ENCODE measurements at regions not wholly inside any gene's neighbourhood (a gene's known extent, or its start where the extent isn't known, plus 50 kb on each side); places are given as distances from the start of the nearest gene placed in this dataset.
A peak's percentile ranks its signal among the peaks of the same experiment; 100 is the strongest.
"Not testable (repeated sequence)": the region's sequence is repeated elsewhere in the genome, so short reads cannot be mapped to it uniquely, and the experiment has no call there.

- not testable (repeated sequence) for DNase-seq
These were observed 324.6 kb upstream of the PHF14 start for GRCh38 chr7:10649120-10649519.

DNA sequence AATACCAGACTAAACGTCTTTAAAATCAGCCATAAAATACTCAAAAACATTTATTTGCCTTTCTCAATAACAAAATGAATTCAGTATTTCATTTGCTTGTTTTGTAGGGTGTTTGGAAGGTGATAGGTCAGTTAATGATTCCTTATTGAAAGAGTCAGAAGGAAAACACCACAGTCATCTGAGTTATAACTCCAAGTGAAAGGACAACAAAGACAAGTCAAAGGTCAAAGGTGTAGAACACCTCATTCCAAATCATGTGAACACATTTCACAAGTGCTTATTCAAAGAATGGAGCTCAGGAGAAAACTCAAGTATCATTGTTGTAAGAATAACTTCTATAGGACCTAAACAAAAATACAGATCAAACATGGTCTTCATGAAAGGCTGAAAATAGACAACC lies 318.6 kb upstream of the PHF14 start:
- no peak for DNase-seq

DNA sequence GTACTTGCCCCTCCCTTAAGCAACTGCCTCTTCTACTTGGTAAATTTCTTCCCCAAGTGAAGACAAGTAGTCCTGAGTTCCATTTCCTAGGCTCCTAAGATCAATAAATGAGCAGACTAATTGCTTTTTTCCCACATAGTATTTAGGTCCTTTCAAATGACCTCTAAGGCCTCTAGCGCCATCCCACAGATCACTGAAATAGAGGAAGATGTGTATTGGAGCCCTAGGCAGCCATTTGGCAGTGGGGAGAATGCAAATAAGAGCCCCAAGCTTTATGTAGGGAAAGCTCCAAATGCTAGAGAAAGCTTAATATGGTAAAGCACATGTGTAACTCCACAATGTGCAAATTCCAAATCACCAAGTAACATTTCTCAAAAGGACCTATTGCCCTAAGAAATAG lies 316.5 kb upstream of the PHF14 start:
- DNase-seq, result no peak

DNA sequence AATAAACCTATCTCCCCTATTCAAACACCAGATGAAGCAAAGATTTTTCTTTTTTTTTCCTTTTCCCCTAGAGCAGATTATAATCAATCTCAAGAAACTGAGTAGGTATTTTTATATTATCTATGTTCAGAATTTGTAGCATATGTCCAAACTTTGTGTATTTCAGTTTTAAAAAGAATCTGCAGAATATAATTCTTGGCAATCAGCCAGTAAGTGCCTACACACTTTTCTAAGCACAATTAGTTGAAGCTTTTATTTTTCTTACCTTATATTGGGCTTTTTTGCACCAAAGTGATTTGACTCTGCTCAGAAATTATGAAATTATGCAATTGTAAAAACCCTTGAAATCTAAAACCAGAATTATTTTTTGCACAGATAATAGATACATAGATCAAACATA lies 315.8 kb upstream of the PHF14 start:
- DNase-seq, result no peak

DNA sequence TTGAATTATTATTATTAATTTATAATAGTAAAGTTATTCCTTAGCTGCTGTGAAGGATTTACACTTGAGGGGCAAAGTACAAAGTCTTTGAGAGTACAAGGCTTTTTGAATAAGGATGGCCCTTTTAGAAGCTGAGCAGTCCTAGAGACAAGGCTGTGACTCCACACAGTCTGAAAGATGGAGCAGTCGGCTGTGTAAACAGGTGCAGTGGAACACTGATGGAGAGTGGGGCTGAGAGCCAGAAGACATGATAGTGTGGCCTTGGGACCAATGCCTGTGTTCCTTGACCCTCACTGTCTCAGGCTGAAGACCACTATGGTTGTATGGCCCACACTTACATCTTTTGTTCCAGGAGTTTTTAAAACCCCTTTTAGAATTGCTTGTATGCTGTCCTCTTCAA lies 311.2 kb upstream of the PHF14 start:
- no peak for DNase-seq

DNA sequence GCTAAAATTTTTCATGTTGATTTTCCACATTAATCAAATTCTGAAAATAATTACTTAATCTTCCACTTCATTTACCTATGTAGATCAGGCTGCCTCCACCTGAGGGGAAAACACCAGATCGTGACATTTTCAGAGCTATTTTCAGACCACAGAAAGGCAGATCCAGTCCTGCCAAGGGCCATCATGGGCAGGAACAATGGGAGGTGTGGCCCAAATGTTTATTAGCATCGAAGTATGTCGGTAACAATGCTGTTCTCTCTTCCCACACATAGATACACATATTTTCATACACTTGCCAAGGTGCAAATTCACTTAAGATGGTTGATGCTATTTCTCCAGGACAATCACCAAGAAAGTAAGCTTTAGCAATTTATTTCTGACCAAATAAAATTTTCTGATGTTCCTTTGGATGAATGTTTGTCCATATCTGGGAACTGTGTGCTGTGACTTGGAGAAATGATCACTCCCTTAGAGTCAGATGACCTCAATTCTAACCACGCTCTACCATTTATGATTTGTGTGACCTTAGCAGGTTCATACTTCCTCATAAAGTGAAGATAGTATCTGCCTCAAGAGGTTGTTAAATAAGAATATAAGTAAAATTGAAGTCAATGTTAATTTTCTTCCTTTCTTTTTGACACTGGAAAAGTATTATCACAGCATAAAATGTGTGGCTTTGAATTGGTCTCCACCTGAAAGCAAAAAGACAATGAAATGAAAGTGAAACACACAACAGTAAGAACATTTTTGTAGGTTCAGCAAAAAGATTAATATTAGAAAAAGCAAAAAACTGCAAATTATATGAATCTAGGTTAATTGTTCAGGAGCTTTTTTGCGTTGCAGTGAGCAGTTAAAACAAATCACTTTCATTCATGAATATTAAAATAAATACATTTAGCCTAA lies 310.4 kb upstream of the PHF14 start:
- DNase-seq, result no peak

- no peak for DNase-seq
These were observed 301.5 kb upstream of the PHF14 start for GRCh38 chr7:10672186-10672585.

GRCh38 chr7:10677211-10677610 lies 296.5 kb upstream of the PHF14 start:
- no peak for DNase-seq

- no peak for DNase-seq
These were observed 295.9 kb upstream of the PHF14 start for GRCh38 chr7:10677668-10678232.

- no peak for DNase-seq
These were observed 289.1 kb upstream of the PHF14 start for GRCh38 chr7:10684606-10685005.

- peak; percentile 44 for DNase-seq
These were observed 288.6 kb upstream of the PHF14 start for GRCh38 chr7:10685040-10685439.

GRCh38 chr7:10688544-10688943 lies 285.1 kb upstream of the PHF14 start:
- DNase-seq, result no peak

- no peak for DNase-seq
These were observed 277.6 kb upstream of the PHF14 start for GRCh38 chr7:10696064-10696463.

DNA sequence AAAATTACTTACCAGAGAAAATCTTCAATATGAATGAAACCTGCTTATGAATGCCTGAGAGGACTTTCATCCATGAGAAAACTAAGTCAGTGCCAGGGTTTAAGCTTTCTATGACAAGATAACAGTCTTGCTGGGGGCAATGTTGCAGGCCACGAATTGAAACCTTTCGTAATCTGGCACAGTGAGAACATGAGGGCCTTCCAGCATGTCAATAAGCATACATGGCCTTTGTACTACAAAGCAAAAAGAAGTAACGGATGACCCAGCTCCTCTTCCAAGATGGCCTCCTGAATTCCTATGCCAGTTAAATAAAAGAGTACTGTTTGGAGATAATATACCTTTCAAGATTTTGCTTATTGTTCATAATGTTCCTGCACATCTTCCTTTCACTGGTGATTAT lies 270.6 kb upstream of the PHF14 start:
- no peak for DNase-seq

DNA sequence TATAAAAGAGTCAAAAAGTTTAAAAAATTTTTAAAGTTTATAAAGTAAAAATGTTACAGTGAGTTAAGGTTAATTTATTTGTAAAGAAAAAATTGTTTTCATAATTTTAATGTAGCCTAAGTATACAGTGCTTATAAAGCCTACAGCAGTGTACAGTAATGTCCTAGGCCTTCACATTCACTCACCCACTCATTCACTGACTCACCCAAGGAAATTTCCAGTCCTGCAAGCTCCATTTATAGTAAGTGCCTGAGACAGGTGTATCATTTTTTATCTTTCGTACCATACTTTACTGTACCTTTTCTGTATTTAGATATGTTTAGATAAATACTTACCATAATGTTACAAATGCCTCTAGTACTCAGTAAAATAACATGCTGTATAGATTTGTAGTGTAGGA lies 269.7 kb upstream of the PHF14 start:
- DNase-seq, result no peak

DNA sequence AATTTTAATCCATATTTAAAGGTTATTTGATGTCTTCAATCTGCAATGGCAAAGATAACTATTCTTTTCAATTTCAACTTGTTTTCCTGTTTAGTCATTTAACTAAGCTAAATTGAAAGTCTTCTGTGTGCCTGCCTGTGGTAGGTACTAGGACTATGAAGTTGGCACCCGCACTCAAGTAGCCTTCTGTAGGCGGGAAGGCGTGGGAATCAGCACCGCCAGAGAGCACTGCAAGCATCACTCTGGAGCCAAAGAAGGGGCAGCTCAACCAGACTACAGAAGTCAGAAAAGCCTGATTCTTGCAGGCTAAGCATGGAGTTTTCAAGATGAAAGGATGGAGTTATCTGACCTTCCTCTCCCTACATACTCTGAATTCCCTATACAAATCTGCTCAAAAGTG lies 269.0 kb upstream of the PHF14 start:
- no peak for DNase-seq

GRCh38 chr7:10706875-10707493 lies 266.7 kb upstream of the PHF14 start:
- no peak for DNase-seq

DNA sequence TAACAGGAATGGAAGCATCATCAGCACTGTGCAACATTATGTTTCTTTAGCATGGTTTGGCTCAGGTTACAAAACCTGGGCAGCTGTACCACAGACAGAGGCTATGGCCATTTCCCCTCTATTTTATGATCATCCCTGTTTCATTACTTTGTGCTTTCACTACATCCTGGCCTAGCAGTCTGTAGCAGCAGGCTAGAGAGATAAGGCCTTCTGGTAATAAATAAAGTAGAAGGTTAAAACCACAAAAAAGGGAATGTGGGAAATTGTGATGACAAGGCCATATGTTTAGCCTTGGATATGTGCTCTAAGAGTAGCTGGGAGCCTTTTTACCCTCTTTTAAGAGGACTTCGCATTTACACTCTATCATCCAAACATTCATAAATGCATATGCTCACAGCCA lies 266.2 kb upstream of the PHF14 start:
- no peak for DNase-seq

DNA sequence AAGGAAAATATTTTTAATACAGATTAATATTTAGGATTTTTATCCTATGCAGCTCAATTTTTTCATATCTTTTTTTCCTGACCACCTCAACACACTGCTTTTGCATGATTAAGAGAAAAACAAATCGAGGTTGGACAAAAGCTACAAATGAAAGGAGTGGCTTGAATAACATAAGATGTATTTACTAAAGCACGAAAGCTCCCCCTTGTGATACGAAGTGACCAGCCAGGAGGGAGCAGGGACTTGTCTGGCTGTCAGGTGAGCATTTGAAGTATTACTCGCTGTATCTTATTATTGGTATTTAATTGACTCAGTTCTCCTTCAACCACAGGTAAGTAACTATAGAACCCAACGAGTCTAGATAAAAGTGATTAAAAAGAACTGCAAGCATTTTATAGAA lies 265.2 kb upstream of the PHF14 start:
- DNase-seq, result peak; percentile 49

GRCh38 chr7:10718768-10719167 lies 254.9 kb upstream of the PHF14 start:
- no peak for DNase-seq

DNA sequence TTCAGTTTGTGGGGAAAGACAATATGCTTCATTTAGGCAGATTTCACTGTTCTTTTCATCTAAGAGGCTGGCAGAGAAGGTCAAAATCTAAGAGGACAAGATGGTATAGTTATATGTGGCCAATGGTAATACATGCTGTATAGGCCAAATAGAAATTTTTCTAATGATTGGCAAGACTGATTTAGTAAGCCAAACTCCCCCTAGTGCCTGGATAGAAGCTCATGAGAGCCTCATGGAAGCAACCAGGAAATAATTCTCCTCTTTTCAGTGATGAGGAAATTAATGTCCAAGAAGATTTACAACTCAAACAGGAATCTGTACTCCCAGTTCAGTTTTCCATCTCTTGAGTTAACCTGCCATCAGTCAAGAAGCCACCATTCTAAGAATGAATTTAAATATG lies 253.6 kb upstream of the PHF14 start:
- DNase-seq, result no peak

GRCh38 chr7:10721289-10721688 lies 252.4 kb upstream of the PHF14 start:
- DNase-seq, result no peak

DNA sequence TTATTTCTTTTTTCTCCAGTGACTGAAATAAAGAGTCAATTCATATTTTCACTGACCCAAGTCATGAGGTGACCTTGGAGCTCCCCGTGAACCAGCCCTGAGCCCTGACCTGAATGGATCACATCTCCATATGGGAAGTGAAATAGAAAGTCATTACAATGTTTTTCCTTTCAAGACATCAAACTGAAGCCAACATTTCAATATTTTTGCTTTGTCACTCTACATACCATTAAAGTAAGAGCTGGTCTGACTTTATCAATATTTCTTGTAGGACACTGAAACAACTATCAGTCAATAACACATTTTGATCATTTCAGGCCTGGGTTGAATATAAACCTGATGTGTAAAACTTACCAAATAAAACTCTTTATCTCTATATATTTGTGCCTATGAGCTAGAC lies 249.8 kb upstream of the PHF14 start:
- no peak for DNase-seq

DNA sequence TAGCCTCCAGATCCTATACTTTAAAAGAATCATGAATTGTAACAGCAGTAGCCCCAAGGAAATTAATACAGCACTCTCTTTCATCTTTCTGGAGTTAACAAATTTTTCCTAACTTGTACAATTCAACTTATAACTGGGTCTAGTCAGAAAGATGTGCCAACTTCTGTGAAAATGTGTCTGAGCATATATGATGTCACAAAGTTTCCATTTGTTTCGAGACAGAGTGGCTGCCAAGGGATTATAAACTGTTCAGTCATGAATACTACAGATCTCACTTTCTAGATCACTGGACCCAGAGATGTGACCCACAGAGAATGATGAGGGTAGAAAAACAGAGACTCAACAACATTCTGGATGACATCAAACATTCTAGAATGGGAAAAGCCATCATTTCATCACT lies 249.2 kb upstream of the PHF14 start:
- no peak for DNase-seq
